HCT116 (cell line): ENCODE measurements at regions not wholly inside any gene's neighbourhood (a gene's known extent, or its start where the extent isn't known, plus 50 kb on each side); places are given as distances from the start of the nearest gene placed in this dataset.

Experiments used
- ATAC-seq: fragments of 200-7000 bp; cut with Tn5 transposase; 2 replicates; pipeline ENCODE4 v1.9.1; 2020; ENCODE audit warnings: mild to moderate bottlenecking, moderate library complexity
- BruUV-seq: library from RNA; stranded (reverse); fragments of 400-500 nt; replicated peaks from 2 replicates; lab custom pipeline; 2021; lab: Mats Ljungman, UMichigan
- CTCF ChIA-PET: fragments of 300-600 bp; sonication (Branson Sonifier 250); formaldehyde crosslinking; loops from one replicate; lab custom pipeline; 2021; ENCODE audit warnings: antibody characterized with exemption; lab: Charles Lee
- POLR2A ChIA-PET: fragments of 300-600, 350-600 bp; sonication (Branson Sonifier 250); formaldehyde crosslinking; loops from one replicate; lab custom pipeline; 2021; ENCODE audit warnings: antibody characterized with exemption; lab: Charles Lee
- RAD21 ChIA-PET, 2 experiments: fragments of 300-600 bp; sonication (Branson Sonifier 250); formaldehyde crosslinking; loops; one replicate each; lab custom pipeline; 2023; ENCODE audit warnings: low total read pairs in 2 of 2; ENCODE audit not compliant: uncharacterized antibody in 2 of 2, unreplicated experiment in 2 of 2, low non-redundant PET in 1 of 2; lab: Charles Lee
- DNase-seq: peaks from one replicate; pipeline ENCODE4 v3.0.0-alpha.2; 2010; ENCODE audit warnings: low read depth, low spot score
- H2AFZ ChIP-seq: fragments of 200-600 bp; shearing (Covaris generic), sonication (generic); 2 replicates; pipeline ENCODE4 v1.6.1; 2017; ENCODE audit warnings: low read depth, mixed run types, mixed read lengths, antibody characterized with exemption, low read length; ENCODE audit not compliant: poor library complexity, severe bottlenecking
- H3K27ac ChIP-seq: 2 replicates; pipeline ENCODE4 v1.5.1; 2012; ENCODE audit warnings: low read depth, low read length
- H3K27me3 ChIP-seq: fragments of 200-600 bp; sonication (generic); 2 replicates; pipeline ENCODE4 v1.6.1; 2016; ENCODE audit warnings: mixed run types, low read length, mixed read lengths; ENCODE audit not compliant: insufficient read depth
- H3K36me3 ChIP-seq, 2 experiments: fragments of 200-500 bp in 1 of 2; fragments of 200-600 bp in 1 of 2; sonication (Bioruptor generic) in 1 of 2; sonication (generic) in 1 of 2; 2 replicates each; pipeline versions ENCODE4 v1.5.1 to v1.6.1; 2014 to 2016; ENCODE audit warnings: low read length in 2 of 2, inconsistent platforms in 1 of 2, mixed read lengths in 1 of 2, mixed run types in 1 of 2; ENCODE audit not compliant: insufficient read depth in 2 of 2, control insufficient read depth in 1 of 2
- H3K4me1 ChIP-seq, 2 experiments: fragments of 200-600 bp in 1 of 2; sonication (generic) in 1 of 2; 2 replicates each; pipeline versions ENCODE4 v1.5.1 to v1.6.1; 2012 to 2017; ENCODE audit warnings: low read length in 2 of 2, inconsistent platforms in 1 of 2, mild to moderate bottlenecking in 1 of 2, mixed read lengths in 1 of 2, mixed run types in 1 of 2, moderate library complexity in 1 of 2; ENCODE audit not compliant: insufficient read depth in 2 of 2, control insufficient read depth in 1 of 2
- H3K4me2 ChIP-seq: fragments of 200-600 bp; sonication (generic); 2 replicates; pipeline ENCODE4 v1.6.1; 2017; ENCODE audit warnings: mixed run types, low read length, mixed read lengths
- H3K4me3 ChIP-seq, 2 experiments: fragments of 200-600 bp in 1 of 2; sonication (generic) in 1 of 2; replicated peaks in 1 of 2; 2 replicates each; pipeline ENCODE4 v1.5.1; 2011 to 2016; ENCODE audit warnings: low read length in 2 of 2, control low read depth in 1 of 2, low read depth in 1 of 2, mild to moderate bottlenecking in 1 of 2, mixed read lengths in 1 of 2, mixed run types in 1 of 2
- H3K79me2 ChIP-seq: fragments of 200-600 bp; sonication (generic); 2 replicates; pipeline ENCODE4 v1.6.1; 2017; ENCODE audit warnings: mild to moderate bottlenecking, mixed run types, low read length, moderate library complexity, mixed read lengths; ENCODE audit not compliant: insufficient read depth
- H3K9ac ChIP-seq: fragments of 200-600 bp; sonication (generic); 2 replicates; pipeline ENCODE4 v1.6.1; 2016; ENCODE audit warnings: low read length, mixed read lengths
- H3K9me2 ChIP-seq: fragments of 200-600 bp; sonication (generic), shearing (Covaris generic); 2 replicates; pipeline ENCODE4 v1.6.1; 2017; ENCODE audit warnings: mixed run types, mild to moderate bottlenecking, moderate library complexity; ENCODE audit not compliant: insufficient read depth
- H3K9me3 ChIP-seq, 2 experiments: fragments of 200-500 bp in 1 of 2; fragments of 200-600 bp in 1 of 2; sonication (Bioruptor generic) in 1 of 2; sonication (generic) in 1 of 2; 2 replicates each; pipeline ENCODE4 v1.6.1; 2014 to 2017; ENCODE audit warnings: low read length in 2 of 2, mixed read lengths in 2 of 2, inconsistent platforms in 1 of 2, low read depth in 1 of 2, mild to moderate bottlenecking in 1 of 2, mixed run types in 1 of 2, moderate library complexity in 1 of 2; ENCODE audit not compliant: control insufficient read depth in 1 of 2, insufficient read depth in 1 of 2
- H4K20me1 ChIP-seq: fragments of 200-600 bp; sonication (generic), shearing (Covaris generic); 2 replicates; pipeline ENCODE4 v1.6.1; 2017; ENCODE audit warnings: mixed run types, mild to moderate bottlenecking, moderate library complexity; ENCODE audit not compliant: insufficient read depth
- CBX3 ChIP-seq: IDR thresholded peaks from 2 replicates; pipeline ENCODE4 v1.6.1; 2012; ENCODE audit warnings: low read depth
- CEBPB ChIP-seq: IDR thresholded peaks from 2 replicates; pipeline ENCODE4 v1.6.1; 2012; ENCODE audit warnings: low read depth
- CTCF ChIP-seq, 3 experiments: fragments of 200-600 bp in 1 of 3; sonication (generic) in 1 of 3; IDR thresholded peaks in 2 of 3; conservative IDR thresholded peaks in 1 of 3; 2 replicates each; pipeline ENCODE4 v1.5.1; 2012 to 2017; ENCODE audit warnings: low read depth in 2 of 3, low read length in 2 of 3, antibody characterized with exemption in 1 of 3, borderline replicate concordance in 1 of 3, control low read depth in 1 of 3, mild to moderate bottlenecking in 1 of 3, mixed read lengths in 1 of 3, mixed run types in 1 of 3, moderate library complexity in 1 of 3; ENCODE audit not compliant: insufficient read depth in 1 of 3
- EGR1 ChIP-seq: IDR thresholded peaks from 2 replicates; pipeline ENCODE4 v1.6.1; 2012; ENCODE audit warnings: low read depth
- ELF1 ChIP-seq: IDR thresholded peaks from 2 replicates; pipeline ENCODE4 v1.6.1; 2012; ENCODE audit warnings: low read depth, borderline replicate concordance
- EZH2 ChIP-seq: fragments of 200-600 bp; sonication (generic); IDR thresholded peaks from 2 replicates; pipeline ENCODE4 v1.6.1; 2017; ENCODE audit warnings: antibody characterized with exemption, mixed run types
- EZH2phosphoT487 ChIP-seq: fragments of 200-600 bp; IDR thresholded peaks from 2 replicates; pipeline ENCODE4 v1.6.1; 2018; ENCODE audit warnings: antibody characterized with exemption, borderline replicate concordance
- FOSL1 ChIP-seq: IDR thresholded peaks from 2 replicates; pipeline ENCODE4 v1.6.1; 2012; ENCODE audit warnings: low read depth
- SP1 ChIP-seq: IDR thresholded peaks from 2 replicates; pipeline ENCODE4 v1.6.1; 2012; ENCODE audit warnings: low read depth
- YY1 ChIP-seq: IDR thresholded peaks from 2 replicates; pipeline ENCODE4 v1.6.1; 2011; ENCODE audit warnings: low read length, low read depth, moderate library complexity, mild to moderate bottlenecking; ENCODE audit not compliant: insufficient replicate concordance; ENCODE audit errors: extremely low read depth
- ZBTB33 ChIP-seq: IDR thresholded peaks from 2 replicates; pipeline ENCODE4 v1.6.1; 2011; ENCODE audit warnings: mild to moderate bottlenecking, low read length, moderate library complexity; ENCODE audit not compliant: insufficient replicate concordance; ENCODE audit errors: extremely low read depth
- ZFX ChIP-seq: fragments of 450-650 bp; IDR thresholded peaks from 2 replicates; pipeline ENCODE4 v1.6.1; 2017
- intact Hi-C: fragments of 100-400 bp; cut with micrococcal nuclease; formaldehyde crosslinking; loops from 2 replicates; pipeline ENCODE4 v1.10.0; 2022
- TF ChIP-seq, protein P1 (sequence below): IDR thresholded peaks from 2 replicates; pipeline ENCODE4 v1.6.1; 2012
- TF ChIP-seq, protein P2 (sequence below): IDR thresholded peaks from 2 replicates; pipeline ENCODE4 v1.6.1; 2012

DNA sequence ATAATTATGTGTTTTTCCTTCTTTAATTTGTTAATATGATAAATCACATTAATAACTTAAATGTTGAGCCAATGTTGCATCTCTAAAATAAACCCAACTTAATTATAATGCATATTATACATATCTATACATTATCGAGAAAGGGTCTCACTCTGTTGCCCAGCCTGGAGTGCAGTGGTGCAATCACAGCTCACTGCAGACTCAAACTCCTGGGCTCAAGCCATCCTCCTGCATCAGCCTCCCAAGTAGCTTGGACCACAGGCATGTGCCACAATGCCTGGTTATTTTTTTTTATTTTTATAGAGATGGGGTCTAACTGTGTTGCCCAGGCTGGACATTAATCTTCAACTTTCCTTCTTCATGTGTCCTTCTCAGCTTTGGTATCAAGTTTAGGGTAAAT, 98.9 kb downstream of the INHBA start:
- TF ChIP-seq CTCF (IDR thresholded peaks at IDR 0.05 in 2 of 3, conservative IDR thresholded peaks at IDR 0.05 in 1 of 3; ENCODE audit: borderline replicate concordance in 1 of 3, insufficient read depth in 1 of 3, low read depth in 2 of 3, low read length in 2 of 3) (no peak), ZFX (no peak), SP1 (no peak), EZH2phosphoT487 (no peak), CBX3 (no peak), EGR1 (no peak), CEBPB (no peak), FOSL1 (no peak), ZBTB33 (no peak), YY1 (no peak), ELF1 (no peak), EZH2 (no peak)
- TF ChIP-seq, protein P1, sequence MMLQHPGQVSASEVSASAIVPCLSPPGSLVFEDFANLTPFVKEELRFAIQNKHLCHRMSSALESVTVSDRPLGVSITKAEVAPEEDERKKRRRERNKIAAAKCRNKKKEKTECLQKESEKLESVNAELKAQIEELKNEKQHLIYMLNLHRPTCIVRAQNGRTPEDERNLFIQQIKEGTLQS = no peak
- TF ChIP-seq, protein P2, sequence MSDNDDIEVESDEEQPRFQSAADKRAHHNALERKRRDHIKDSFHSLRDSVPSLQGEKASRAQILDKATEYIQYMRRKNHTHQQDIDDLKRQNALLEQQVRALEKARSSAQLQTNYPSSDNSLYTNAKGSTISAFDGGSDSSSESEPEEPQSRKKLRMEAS = no peak
- Histone ChIP-seq H3K79me2 (no peaks in the 10 kb centered on the region), H3K9me3 (no peaks in the 10 kb centered on the region), H3K9ac (no peak overlapping the region), H3K4me3 (no peak overlapping the region), H4K20me1 (no peaks in the 10 kb centered on the region), H3K27me3 (no peaks in the 10 kb centered on the region), H2AFZ (no peak overlapping the region), H3K27ac (no peak overlapping the region), H3K9me2 (no peaks in the 10 kb centered on the region), H3K4me2 (no peak overlapping the region), H3K4me1 (no peaks in the 10 kb centered on the region), H3K36me3 (no peaks in the 10 kb centered on the region)
- RAD21 ChIA-PET = no interaction called here
- intact Hi-C loops = no loop called here
- CTCF ChIA-PET = no interaction called here
- no peak for DNase-seq
- BruUV-seq = no TSS peak
- POLR2A ChIA-PET = no interaction called here
- no peak for ATAC-seq
